Fibroblast of pulmonary artery (primary cell): ENCODE measurements at regions not wholly inside any gene's neighbourhood (a gene's known extent, or its start where the extent isn't known, plus 50 kb on each side); places are given as distances from the start of the nearest gene placed in this dataset.

ENCODE experiments used
- DNase-seq: peaks from one replicate; pipeline ENCODE4 v3.0.0-alpha.2; 2010; ENCODE audit warnings: low read depth
- H3K4me3 ChIP-seq: replicated peaks from 2 replicates; pipeline ENCODE4 v1.5.1; 2011; ENCODE audit warnings: low read depth, mild to moderate bottlenecking, control low read depth, low read length, moderate library complexity
- CTCF ChIP-seq: IDR thresholded peaks from 2 replicates; pipeline ENCODE4 v1.5.1; 2011; ENCODE audit warnings: mild to moderate bottlenecking, control low read depth, low read length, inconsistent platforms; ENCODE audit errors: missing control alignments

GRCh38 chr11:41980741-41981140 lies 521.3 kb upstream of the LRRC4C start:
- TF ChIP-seq CTCF, result no peak
- no peak overlapping the region for H3K4me3 ChIP-seq
- DNase-seq, result no peak

- no peak for TF ChIP-seq CTCF
- DNase-seq, result no peak
- H3K4me3 ChIP-seq, result no peak overlapping the region
Observed at GRCh38 chr11:41982276-41982675, 522.8 kb upstream of the LRRC4C start.

GRCh38 chr11:41982975-41983374 lies 523.5 kb upstream of the LRRC4C start:
- no peak for DNase-seq
- no peak for TF ChIP-seq CTCF
- H3K4me3 ChIP-seq, result no peak overlapping the region

GRCh38 chr11:41983475-41983874 lies 524.0 kb upstream of the LRRC4C start:
- DNase-seq, result peak; percentile 4
- H3K4me3 ChIP-seq, result no peak overlapping the region
- TF ChIP-seq CTCF, result no peak

GRCh38 chr11:41984023-41984422 lies 524.6 kb upstream of the LRRC4C start:
- H3K4me3 ChIP-seq, result no peak overlapping the region
- no peak for DNase-seq
- TF ChIP-seq CTCF, result no peak

- no peak overlapping the region for H3K4me3 ChIP-seq
- TF ChIP-seq CTCF, result no peak
Observed at GRCh38 chr11:41985799-41986198, 526.3 kb upstream of the LRRC4C start.

GRCh38 chr11:41988951-41989572 lies 529.6 kb upstream of the LRRC4C start:
- DNase-seq, result no peak
- no peak overlapping the region for H3K4me3 ChIP-seq
- TF ChIP-seq CTCF, result no peak

More at GRCh38 chr11:41985799-41986198, 526.3 kb upstream of the LRRC4C start:
- no peak for DNase-seq
